Esophagus squamous epithelium (tissue), 5 donors: ENCODE measurements at regions not wholly inside any gene's neighbourhood (a gene's known extent, or its start where the extent isn't known, plus 50 kb on each side); places are given as distances from the start of the nearest gene placed in this dataset.

Source experiments
- DNase-seq: peaks from one replicate; lab custom pipeline; 2025; lab: John Stamatoyannopoulos, UW
- H3K27ac ChIP-seq, 4 donors: fragments of 200-600 bp; sonication (generic); one replicate each; pipeline ENCODE4 v1.5.1; 2016 to 2019; ENCODE audit warnings: mild to moderate bottlenecking in 1 of 4
- H3K27me3 ChIP-seq, 4 donors: fragments of 200-600 bp; sonication (generic); 1 replicate in 3 of 4; 2 replicates in 1 of 4; pipeline versions ENCODE4 v1.5.1 to v1.6.0; 2017 to 2021; ENCODE audit warnings: antibody characterized with exemption in 1 of 4
- H3K36me3 ChIP-seq, 3 donors: fragments of 200-600 bp; sonication (generic); one replicate each; pipeline ENCODE4 v1.5.1; 2016 to 2019
- H3K4me1 ChIP-seq, 3 donors: fragments of 200-600 bp; sonication (generic); one replicate each; pipeline ENCODE4 v1.5.1; 2017 to 2019
- H3K4me3 ChIP-seq, 4 donors: fragments of 200-600 bp; sonication (generic); 1 replicate in 3 of 4; 2 replicates in 1 of 4; pipeline ENCODE4 v1.5.1; 2016 to 2019; ENCODE audit warnings: mild to moderate bottlenecking in 2 of 4, moderate library complexity in 1 of 4
- H3K9me3 ChIP-seq, 3 donors: fragments of 200-600 bp; sonication (generic); one replicate each; pipeline ENCODE4 v1.5.1; 2016 to 2019
- CTCF ChIP-seq, 6 experiments: fragments of 450-650 bp in 4 of 6; fragments of 200-600 bp in 2 of 6; sonication (generic) in 2 of 6; IDR thresholded peaks; one replicate each; pipeline ENCODE4 v1.5.1; 2016 to 2019; ENCODE audit warnings: antibody characterized with exemption in 6 of 6, mild to moderate bottlenecking in 4 of 6, moderate library complexity in 4 of 6
- POLR2A ChIP-seq, 4 donors: fragments of 450-650 bp; IDR thresholded peaks; one replicate each; pipeline ENCODE4 v1.6.1; 2017; ENCODE audit warnings: antibody characterized with exemption in 4 of 4, mild to moderate bottlenecking in 4 of 4, moderate library complexity in 3 of 4
- WGBS, 2 donors: methylation state at CpG; one replicate each; pipeline ENCODE4 v1.1.5; 2018; 5-methylcytosine and 5-hydroxymethylcytosine counted together
- intact Hi-C: fragments of 100-400 bp; cut with DNase I; formaldehyde crosslinking; loops from one replicate; pipeline ENCODE4 v1.15.0; 2022
- donor health status: DM: yes; HTN: yes; CAD: no.

GRCh38 chr4:180437601-180438000 is 1805.6 kb upstream of the TENM3 start:
- 48 to 75% methylated on average over 4 to 5 of the region's 5 CpGs for WGBS, 2 donors
- no peaks in the 10 kb centered on the region for H3K27me3 ChIP-seq
- TF ChIP-seq POLR2A (IDR thresholded peaks at IDR 0.05), result no peak
- no peak for TF ChIP-seq CTCF (IDR thresholded peaks at IDR 0.05)

GRCh38 chr4:180448306-180448705 is 1794.9 kb upstream of the TENM3 start:
- intact Hi-C loops, result no loop called here
- Histone ChIP-seq H3K4me3 (no peak overlapping the region), H3K36me3 (no peaks in the 10 kb centered on the region), H3K27me3 (no peaks in the 10 kb centered on the region), H3K9me3 (no peaks in the 10 kb centered on the region), H3K27ac (no peak overlapping the region), H3K4me1 (no peaks in the 10 kb centered on the region)
- WGBS, 2 donors, result 32 to 38% methylated on average over 1 of the region's 1 CpG
- no peak for TF ChIP-seq CTCF (IDR thresholded peaks at IDR 0.05)
- no peak for TF ChIP-seq POLR2A (IDR thresholded peaks at IDR 0.05)
- DNase-seq, result no peak

More at GRCh38 chr4:180437601-180438000, 1805.6 kb upstream of the TENM3 start:
- H3K4me1 ChIP-seq, result no peaks in the 10 kb centered on the region
- no peak overlapping the region for H3K27ac ChIP-seq
- H3K4me3 ChIP-seq, result no peak overlapping the region
- H3K9me3 ChIP-seq, result no peaks in the 10 kb centered on the region
- intact Hi-C loops, result no loop called here
- DNase-seq, result no peak
- H3K36me3 ChIP-seq, result no peaks in the 10 kb centered on the region

GRCh38 chr4:180449395-180449956 is 1793.7 kb upstream of the TENM3 start:
- no peak for DNase-seq
- Histone ChIP-seq H3K27ac (no peak overlapping the region), H3K4me1 (no peaks in the 10 kb centered on the region), H3K4me3 (no peak overlapping the region), H3K27me3 (no peaks in the 10 kb centered on the region), H3K36me3 (no peaks in the 10 kb centered on the region), H3K9me3 (no peaks in the 10 kb centered on the region)
- WGBS, 2 donors, result 38 to 51% methylated on average over 6 of the region's 6 CpGs
- TF ChIP-seq POLR2A (IDR thresholded peaks at IDR 0.05) (no peak), CTCF (IDR thresholded peaks at IDR 0.05) (no peak)
- intact Hi-C loops, result no loop called here

GRCh38 chr4:180455226-180455625 is 1788.0 kb upstream of the TENM3 start:
- 32 to 36% methylated on average over 3 of the region's 3 CpGs for WGBS, 2 donors
- Histone ChIP-seq H3K4me3 (no peak overlapping the region), H3K9me3 (no peaks in the 10 kb centered on the region), H3K27ac (no peak overlapping the region), H3K27me3 (no peaks in the 10 kb centered on the region), H3K4me1 (no peaks in the 10 kb centered on the region), H3K36me3 (no peaks in the 10 kb centered on the region)
- TF ChIP-seq CTCF (IDR thresholded peaks at IDR 0.05), result no peak
- TF ChIP-seq POLR2A (IDR thresholded peaks at IDR 0.05), result no peak
- intact Hi-C loops, result no loop called here
- DNase-seq, result no peak

- 76 to 83% methylated on average over 12 of the region's 12 CpGs for WGBS, 2 donors
- Histone ChIP-seq H3K36me3 (no peaks in the 10 kb centered on the region), H3K27ac (no peak overlapping the region), H3K27me3 (no peaks in the 10 kb centered on the region), H3K9me3 (no peaks in the 10 kb centered on the region), H3K4me1 (no peaks in the 10 kb centered on the region), H3K4me3 (no peak overlapping the region)
- TF ChIP-seq POLR2A (IDR thresholded peaks at IDR 0.05) (no peak), CTCF (IDR thresholded peaks at IDR 0.05) (no peak)
- no peak for DNase-seq
- intact Hi-C loops, result no loop called here
Observed at GRCh38 chr4:180456928-180457327, 1786.3 kb upstream of the TENM3 start.
